Activated naive CD8-positive, alpha-beta T cell treated with anti-CD3 and anti-CD28 coated beads for 36 hours (primary cell): ENCODE measurements at regions not wholly inside any gene's neighbourhood (a gene's known extent, or its start where the extent isn't known, plus 50 kb on each side); places are given as distances from the start of the nearest gene placed in this dataset.

Experiments used
- DNase-seq: peaks from one replicate; pipeline ENCODE4 v3.0.0; 2021
- H3K27ac Mint-ChIP-seq: one replicate; pipeline ENCODE4 v1.8.0; 2022; ENCODE audit warnings: mild to moderate bottlenecking, moderate library complexity, mixed read lengths
- H3K27me3 Mint-ChIP-seq: one replicate; pipeline ENCODE4 v1.8.0; 2022; ENCODE audit warnings: mild to moderate bottlenecking, mixed read lengths
- H3K36me3 Mint-ChIP-seq: one replicate; pipeline ENCODE4 v1.8.0; 2021; ENCODE audit warnings: mild to moderate bottlenecking, mixed read lengths
- H3K4me1 Mint-ChIP-seq: one replicate; pipeline ENCODE4 v1.8.0; 2021; ENCODE audit warnings: mixed read lengths
- H3K4me3 Mint-ChIP-seq: one replicate; pipeline ENCODE4 v1.8.0; 2022; ENCODE audit warnings: mild to moderate bottlenecking, moderate library complexity, mixed read lengths
- H3K9me3 Mint-ChIP-seq: one replicate; pipeline ENCODE4 v1.8.0; 2022; ENCODE audit warnings: mixed read lengths

DNA sequence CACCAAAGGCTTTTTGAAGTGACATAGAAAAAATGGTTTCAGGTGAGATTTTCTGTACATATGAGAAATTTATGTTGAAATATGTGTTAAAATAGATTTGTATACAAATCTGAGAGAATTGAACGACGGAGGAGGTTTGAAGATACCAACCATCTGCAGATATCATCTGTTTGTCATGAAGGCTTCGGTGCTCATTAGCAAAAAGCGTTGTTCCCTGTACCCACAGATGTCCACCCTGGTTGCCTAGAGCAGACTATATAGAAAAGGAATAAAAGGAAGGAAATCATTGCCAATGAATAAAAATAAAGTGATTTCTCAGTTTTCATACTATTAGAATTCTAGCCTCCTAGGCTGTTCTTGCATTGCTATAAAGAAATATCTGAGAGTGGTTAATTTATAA, 2262.8 kb upstream of the ACO1 start:
- H3K4me1 Mint-ChIP-seq, result no peaks in the 10 kb centered on the region
- no peaks in the 10 kb centered on the region for H3K36me3 Mint-ChIP-seq
- DNase-seq, result no peak
- H3K27me3 Mint-ChIP-seq, result no peaks in the 10 kb centered on the region
- H3K4me3 Mint-ChIP-seq, result no peak overlapping the region
- H3K9me3 Mint-ChIP-seq, result no peaks in the 10 kb centered on the region
- H3K27ac Mint-ChIP-seq, result no peak overlapping the region

DNA sequence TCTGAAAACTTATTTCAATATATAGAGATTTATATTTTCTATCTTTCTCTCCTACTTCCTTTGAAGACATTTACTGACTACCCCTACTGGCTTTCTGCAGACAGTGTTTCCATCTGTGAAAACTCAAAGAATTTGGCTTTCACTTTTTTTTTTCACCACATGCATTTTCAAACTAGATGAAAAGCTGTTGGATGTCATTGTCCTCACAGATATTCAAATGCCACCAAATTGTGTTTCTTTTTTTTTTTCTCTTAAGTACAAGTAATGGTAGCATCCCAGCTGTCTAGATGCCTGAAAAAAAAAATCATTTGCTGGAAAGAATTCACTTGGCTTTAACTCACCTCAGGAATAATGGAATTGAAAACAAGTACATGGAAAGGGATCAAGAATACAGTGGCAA, 2258.6 kb upstream of the ACO1 start:
- Mint-ChIP-seq H3K36me3 (no peaks in the 10 kb centered on the region), H3K9me3 (no peaks in the 10 kb centered on the region), H3K4me3 (no peak overlapping the region), H3K27ac (no peak overlapping the region), H3K4me1 (no peaks in the 10 kb centered on the region), H3K27me3 (no peaks in the 10 kb centered on the region)
- no peak for DNase-seq

DNA sequence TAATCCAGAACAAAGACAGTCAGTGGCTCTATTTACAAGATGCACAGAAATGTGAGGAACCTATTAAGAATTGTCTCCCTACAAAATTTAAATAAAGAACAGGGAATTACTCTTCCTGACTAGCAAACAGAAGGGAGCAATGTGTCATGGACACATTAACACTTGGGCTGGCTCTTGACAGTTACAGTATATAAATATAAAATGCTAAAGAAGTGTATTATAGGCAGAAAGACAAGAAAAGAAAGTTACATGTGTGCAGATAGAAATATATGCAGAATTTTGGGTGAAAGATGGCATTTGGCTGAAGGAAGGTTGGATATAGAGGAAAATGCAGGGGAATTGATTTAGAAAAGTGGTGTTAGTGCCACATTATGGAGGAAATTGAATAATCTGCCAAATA, 2257.1 kb upstream of the ACO1 start:
- no peaks in the 10 kb centered on the region for H3K4me1 Mint-ChIP-seq
- H3K36me3 Mint-ChIP-seq, result no peaks in the 10 kb centered on the region
- DNase-seq, result no peak
- no peaks in the 10 kb centered on the region for H3K9me3 Mint-ChIP-seq
- H3K27ac Mint-ChIP-seq, result no peak overlapping the region
- no peak overlapping the region for H3K4me3 Mint-ChIP-seq
- no peaks in the 10 kb centered on the region for H3K27me3 Mint-ChIP-seq

DNA sequence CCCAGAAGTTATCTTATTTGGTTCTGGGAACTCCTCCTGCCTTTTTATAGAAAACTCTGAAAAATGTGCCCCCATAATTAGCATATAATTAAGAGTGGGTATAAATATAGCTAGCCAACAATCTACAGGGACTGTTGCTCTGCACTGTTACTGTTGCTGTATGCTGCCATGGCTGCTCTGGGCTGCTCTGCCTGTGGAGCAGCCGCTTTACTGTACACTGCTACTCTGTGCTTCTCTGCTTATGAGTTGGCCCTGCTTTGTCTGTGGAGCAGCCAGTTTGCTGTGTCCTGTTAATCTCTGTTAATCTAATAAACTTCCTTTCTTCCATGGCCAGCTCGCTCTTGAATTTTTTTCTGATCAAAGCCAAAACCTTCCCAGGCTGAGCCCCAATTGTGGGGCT, 2244.0 kb upstream of the ACO1 start:
- Mint-ChIP-seq H3K27me3 (no peaks in the 10 kb centered on the region), H3K9me3 (peaks cover 6% of the 10 kb centered on the region), H3K27ac (no peak overlapping the region), H3K4me1 (no peaks in the 10 kb centered on the region), H3K4me3 (no peak overlapping the region), H3K36me3 (no peaks in the 10 kb centered on the region)
- DNase-seq, result no peak

DNA sequence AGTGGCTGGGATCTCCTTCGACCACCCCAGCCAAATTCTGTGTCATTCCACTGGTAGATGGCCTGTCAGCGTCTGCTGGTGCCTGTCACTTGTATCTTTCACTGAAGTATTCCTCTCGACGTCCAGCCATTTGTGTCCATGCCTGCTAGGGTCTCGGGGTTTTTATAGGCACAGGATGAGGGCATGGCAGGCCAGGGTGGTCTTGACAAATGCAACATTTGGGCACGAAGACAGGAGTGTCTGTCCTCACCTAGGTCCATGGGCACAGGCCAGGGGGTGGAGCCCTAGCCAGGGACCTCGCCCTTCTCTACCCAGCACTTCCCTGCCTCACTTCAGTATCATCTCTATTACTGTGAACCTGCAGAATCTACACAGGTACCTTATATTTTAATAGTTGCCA, 2223.9 kb upstream of the ACO1 start:
- Mint-ChIP-seq H3K27me3 (no peaks in the 10 kb centered on the region), H3K36me3 (no peaks in the 10 kb centered on the region), H3K27ac (no peak overlapping the region), H3K4me3 (no peak overlapping the region), H3K4me1 (no peaks in the 10 kb centered on the region), H3K9me3 (peaks cover 2% of the 10 kb centered on the region)
- no peak for DNase-seq

DNA sequence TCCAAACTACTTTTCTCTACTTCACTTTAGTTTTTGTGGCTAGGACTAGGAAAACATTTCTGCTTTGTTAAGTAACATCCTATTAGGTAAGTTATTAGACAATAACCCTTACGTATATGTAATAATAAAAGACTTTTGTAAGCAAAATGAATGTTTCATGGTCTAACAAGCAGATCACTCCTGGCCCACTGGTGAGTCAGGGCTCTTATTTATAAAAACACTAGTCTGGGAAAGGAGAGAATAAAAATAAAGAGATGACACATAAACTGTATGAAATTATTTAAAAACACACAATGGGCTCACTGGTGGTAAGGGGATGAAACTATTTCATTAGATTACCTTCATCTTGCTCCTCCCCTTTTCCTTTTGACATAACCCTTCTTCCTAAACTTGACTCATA, 2212.2 kb upstream of the ACO1 start:
- Mint-ChIP-seq H3K27ac (no peak overlapping the region), H3K4me3 (no peak overlapping the region), H3K4me1 (no peaks in the 10 kb centered on the region), H3K36me3 (no peaks in the 10 kb centered on the region), H3K9me3 (peaks cover 3% of the 10 kb centered on the region), H3K27me3 (no peaks in the 10 kb centered on the region)
- DNase-seq, result no peak

DNA sequence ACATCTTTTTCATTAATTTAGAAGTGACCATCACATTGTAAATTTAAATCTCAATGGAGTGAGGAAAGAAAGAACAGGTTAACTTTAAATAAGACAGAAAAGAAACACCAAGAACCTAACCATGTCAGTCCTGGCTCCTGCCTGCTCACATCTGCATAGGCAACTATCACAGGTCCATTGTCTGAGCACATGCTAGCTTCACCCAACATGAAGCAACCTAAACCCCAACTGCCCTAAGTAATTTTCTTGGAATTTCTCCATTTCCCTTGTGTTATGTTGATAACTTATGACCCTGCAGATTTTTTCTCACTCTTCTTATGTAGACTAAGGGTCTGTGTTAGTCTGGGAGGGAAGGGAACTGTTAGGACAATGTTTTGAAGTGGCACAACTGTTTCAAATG, 2205.8 kb upstream of the ACO1 start:
- H3K27ac Mint-ChIP-seq, result no peak overlapping the region
- H3K9me3 Mint-ChIP-seq, result no peaks in the 10 kb centered on the region
- no peak for DNase-seq
- no peak overlapping the region for H3K4me3 Mint-ChIP-seq
- H3K27me3 Mint-ChIP-seq, result no peaks in the 10 kb centered on the region
- H3K36me3 Mint-ChIP-seq, result no peaks in the 10 kb centered on the region
- H3K4me1 Mint-ChIP-seq, result no peaks in the 10 kb centered on the region

DNA sequence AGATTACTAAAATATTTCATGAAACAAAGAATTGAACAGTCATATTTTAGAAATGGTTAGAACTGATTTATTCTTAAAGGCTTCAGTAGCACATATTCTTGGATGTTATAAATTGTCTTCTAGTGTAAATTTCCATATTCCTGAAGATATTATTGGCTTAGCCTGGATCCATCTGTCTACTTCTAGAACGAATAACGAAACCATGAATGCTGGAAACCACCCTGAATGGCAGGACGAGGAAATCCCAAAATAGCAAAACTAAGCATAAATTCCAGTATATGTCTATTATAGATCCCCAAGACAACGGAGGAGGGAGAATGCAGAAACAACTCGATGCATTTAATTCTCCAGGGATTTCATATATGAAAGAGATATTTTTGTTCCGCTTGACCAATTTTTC, 2191.0 kb upstream of the ACO1 start:
- H3K27ac Mint-ChIP-seq, result no peak overlapping the region
- H3K27me3 Mint-ChIP-seq, result no peaks in the 10 kb centered on the region
- no peak overlapping the region for H3K4me3 Mint-ChIP-seq
- H3K4me1 Mint-ChIP-seq, result no peaks in the 10 kb centered on the region
- peaks cover 9% of the 10 kb centered on the region for H3K9me3 Mint-ChIP-seq
- DNase-seq, result no peak
- H3K36me3 Mint-ChIP-seq, result no peaks in the 10 kb centered on the region

DNA sequence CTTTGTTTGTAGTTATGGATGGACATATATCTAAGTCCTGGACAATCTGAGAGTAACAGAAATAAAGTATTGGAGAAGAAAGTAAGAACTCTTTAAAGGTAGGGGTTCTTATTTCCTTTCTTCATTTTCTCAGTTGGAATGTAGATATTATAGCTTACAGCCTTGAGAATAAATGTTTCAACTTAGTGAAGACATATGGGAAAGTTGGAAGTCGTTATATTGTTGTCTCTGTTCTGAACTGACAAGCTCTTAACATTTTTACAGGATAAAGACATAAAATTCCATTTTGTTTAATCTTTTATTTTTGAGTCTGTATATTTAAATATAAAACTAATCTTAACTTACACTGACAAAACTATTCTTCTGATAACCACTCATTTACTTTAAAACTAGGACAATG, 2187.5 kb upstream of the ACO1 start:
- DNase-seq, result no peak
- Mint-ChIP-seq H3K4me3 (no peak overlapping the region), H3K4me1 (no peaks in the 10 kb centered on the region), H3K27ac (no peak overlapping the region), H3K27me3 (no peaks in the 10 kb centered on the region), H3K9me3 (peaks cover 6% of the 10 kb centered on the region), H3K36me3 (no peaks in the 10 kb centered on the region)

DNA sequence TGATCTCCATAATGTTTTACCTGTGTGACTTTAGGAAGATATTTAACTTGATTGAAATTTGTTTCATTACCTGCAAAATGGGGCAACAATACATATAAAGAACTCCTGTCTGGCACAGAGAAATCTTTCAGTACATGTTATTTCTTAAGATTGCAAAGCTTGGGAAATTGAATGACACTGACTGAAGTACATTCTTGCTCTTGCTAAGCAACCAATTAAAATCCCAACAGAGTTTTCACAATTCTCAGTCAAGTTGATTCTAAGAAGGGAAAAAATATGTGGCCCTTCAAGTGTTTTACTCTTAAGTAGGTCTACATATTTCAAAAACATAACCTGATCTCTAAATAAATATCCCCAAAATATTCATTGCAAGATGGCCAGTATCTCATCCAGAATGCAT, 2187.0 kb upstream of the ACO1 start:
- H3K36me3 Mint-ChIP-seq, result no peaks in the 10 kb centered on the region
- no peak overlapping the region for H3K4me3 Mint-ChIP-seq
- no peaks in the 10 kb centered on the region for H3K4me1 Mint-ChIP-seq
- no peak for DNase-seq
- H3K9me3 Mint-ChIP-seq, result peaks cover 6% of the 10 kb centered on the region
- H3K27me3 Mint-ChIP-seq, result no peaks in the 10 kb centered on the region
- H3K27ac Mint-ChIP-seq, result no peak overlapping the region

DNA sequence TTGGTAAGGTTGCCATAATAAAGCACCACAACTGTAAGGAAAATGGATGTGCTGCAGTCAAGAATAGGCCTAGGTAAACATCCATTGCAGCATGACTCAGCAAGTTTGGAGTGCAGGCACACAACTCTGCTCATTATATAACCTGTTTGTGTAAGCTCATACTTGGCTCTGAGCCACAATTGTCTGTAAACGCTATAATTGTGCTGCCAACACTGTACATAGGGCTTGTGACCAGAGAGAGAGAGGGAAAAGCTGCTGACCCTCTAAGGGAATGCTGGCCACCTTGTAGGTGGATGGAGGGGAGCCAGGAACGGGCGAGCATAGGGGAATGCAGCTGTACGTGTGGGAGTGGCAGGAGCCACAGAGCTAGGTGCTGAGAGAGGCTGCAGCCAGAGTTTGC, 2186.5 kb upstream of the ACO1 start:
- no peak for DNase-seq
- H3K9me3 Mint-ChIP-seq, result peaks cover 6% of the 10 kb centered on the region

DNA sequence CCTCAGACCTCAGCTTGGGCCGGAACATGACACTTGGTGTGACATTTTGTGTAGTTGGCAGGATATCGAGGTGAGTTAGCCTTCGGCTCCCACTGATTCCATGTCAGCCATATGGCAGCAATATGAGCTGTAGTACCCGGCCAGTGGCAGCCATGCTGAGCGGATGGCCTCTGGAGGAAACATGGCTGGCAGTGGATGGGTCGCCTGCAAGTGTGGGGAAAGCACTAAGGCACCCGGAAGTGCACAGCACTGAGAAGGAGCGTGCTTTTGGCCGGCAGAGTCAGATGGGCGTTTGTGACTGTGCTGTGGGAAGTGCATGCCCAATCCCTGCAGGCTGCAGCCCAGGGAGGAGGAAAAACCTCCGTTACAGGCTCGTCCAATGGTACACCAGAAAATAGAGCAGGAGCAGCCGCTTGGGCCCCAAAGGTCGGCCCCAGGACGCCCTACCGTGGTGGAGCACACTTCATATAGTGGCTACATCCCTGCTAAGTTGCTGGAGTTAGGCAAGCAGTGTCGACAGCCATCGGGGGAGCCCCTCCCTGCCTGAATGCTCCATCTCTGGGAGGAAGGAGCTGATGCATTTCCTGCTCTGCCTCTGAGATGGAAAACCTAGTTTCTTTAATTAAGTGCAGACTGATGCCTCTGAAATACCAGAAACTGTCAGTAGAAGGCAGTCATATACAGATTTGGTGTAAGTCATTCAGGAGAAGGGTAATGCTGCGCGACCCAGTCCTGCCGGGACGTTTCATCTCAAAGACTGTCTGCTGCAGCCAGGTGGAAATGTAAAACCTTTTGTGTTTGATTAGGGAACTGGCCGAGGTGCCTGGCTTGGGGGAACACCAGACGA, 2185.8 kb upstream of the ACO1 start:
- Mint-ChIP-seq H3K36me3 (no peaks in the 10 kb centered on the region), H3K4me1 (no peaks in the 10 kb centered on the region), H3K9me3 (peaks cover 8% of the 10 kb centered on the region), H3K27ac (no peak overlapping the region), H3K27me3 (no peaks in the 10 kb centered on the region), H3K4me3 (no peak overlapping the region)
- DNase-seq, result no peak

More for the DNA sequence above, 2186.5 kb upstream of the ACO1 start:
- H3K27me3 Mint-ChIP-seq, result no peaks in the 10 kb centered on the region
- H3K4me1 Mint-ChIP-seq, result no peaks in the 10 kb centered on the region
- H3K27ac Mint-ChIP-seq, result no peak overlapping the region
- H3K36me3 Mint-ChIP-seq, result no peaks in the 10 kb centered on the region
- H3K4me3 Mint-ChIP-seq, result no peak overlapping the region

DNA sequence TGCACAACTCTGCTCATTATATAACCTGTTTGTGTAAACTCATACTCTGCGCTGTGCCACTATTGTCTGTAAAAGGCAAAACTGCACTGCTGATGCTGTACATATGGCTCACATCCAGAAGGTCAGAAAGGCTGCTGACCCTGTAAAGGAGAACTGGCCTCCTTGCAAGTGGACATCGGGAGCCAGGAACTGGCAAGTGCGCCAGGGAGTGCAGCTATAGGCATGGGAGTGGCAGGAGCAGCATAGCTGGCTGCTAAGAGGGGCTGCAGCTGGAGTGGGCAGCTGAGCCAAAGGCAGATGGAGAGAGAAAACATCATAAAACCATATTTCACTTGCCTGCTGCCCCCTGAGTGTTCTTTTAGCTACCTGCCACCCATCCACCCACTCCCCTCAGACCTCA, 2183.4 kb upstream of the ACO1 start:
- Mint-ChIP-seq H3K9me3 (peaks cover 8% of the 10 kb centered on the region), H3K36me3 (no peaks in the 10 kb centered on the region), H3K4me1 (no peaks in the 10 kb centered on the region), H3K27me3 (no peaks in the 10 kb centered on the region), H3K27ac (no peak overlapping the region), H3K4me3 (no peak overlapping the region)
- no peak for DNase-seq

DNA sequence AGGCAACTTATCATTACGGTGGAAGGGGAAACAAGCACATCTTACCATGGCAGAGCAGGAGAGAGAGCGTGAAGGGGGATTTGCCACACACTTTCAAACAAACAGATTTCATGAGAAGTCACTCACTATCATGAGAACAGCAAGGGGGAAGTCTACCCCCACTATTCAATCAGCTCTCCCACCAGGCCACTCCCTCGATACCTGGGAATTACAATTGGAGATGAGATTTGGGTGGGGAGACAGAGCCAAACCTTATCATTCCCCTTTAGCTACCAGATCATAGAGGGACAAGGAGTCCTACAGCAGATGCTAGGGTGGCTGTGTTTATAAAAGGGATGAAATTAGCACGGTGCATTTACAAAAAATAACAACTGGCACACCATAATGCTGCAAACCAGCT, 2149.4 kb upstream of the ACO1 start:
- no peak overlapping the region for H3K27ac Mint-ChIP-seq
- H3K9me3 Mint-ChIP-seq, result no peaks in the 10 kb centered on the region
- DNase-seq, result no peak
- H3K4me1 Mint-ChIP-seq, result no peaks in the 10 kb centered on the region
- H3K27me3 Mint-ChIP-seq, result no peaks in the 10 kb centered on the region
- H3K4me3 Mint-ChIP-seq, result no peak overlapping the region
- H3K36me3 Mint-ChIP-seq, result no peaks in the 10 kb centered on the region

DNA sequence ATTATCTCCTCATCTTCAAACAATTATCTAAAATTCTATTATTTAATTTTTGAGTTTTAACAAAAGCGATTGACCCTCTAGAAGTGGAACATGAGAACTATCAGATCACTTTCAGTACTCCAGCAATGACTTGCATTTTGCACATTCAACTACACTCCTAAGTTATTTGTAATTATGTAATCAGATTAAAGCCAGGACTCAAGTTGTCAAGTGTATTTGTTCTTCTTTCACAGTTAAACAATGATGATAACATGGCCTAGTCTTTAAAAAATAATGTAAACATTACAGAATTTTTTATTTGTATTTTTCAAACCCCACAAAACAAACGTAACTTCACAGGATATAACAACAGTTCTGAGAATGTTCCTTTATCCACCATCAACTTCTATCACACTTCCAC, 2148.9 kb upstream of the ACO1 start:
- no peaks in the 10 kb centered on the region for H3K4me1 Mint-ChIP-seq

DNA sequence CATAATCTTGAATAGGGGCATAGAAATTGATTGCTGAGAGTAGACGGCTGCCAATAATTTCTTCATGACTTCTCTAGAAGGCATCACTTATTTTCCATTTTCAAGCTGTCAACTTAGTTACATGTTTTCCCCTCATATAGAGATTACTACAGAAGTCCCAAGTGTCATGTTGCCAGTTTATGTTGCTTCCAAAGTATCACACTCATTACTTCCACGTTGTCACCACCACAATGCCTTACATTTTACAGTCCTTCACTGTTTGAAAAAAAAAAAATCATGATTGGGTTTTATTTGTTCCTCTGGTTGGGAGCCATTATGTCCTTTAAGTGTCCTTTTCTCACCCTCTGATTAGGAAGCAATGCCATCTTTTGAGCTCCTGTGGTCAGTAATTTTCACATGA, 2144.6 kb upstream of the ACO1 start:
- no peak for DNase-seq
- Mint-ChIP-seq H3K4me3 (no peak overlapping the region), H3K4me1 (no peaks in the 10 kb centered on the region), H3K36me3 (no peaks in the 10 kb centered on the region), H3K27me3 (no peaks in the 10 kb centered on the region), H3K9me3 (no peaks in the 10 kb centered on the region), H3K27ac (no peak overlapping the region)

More for the DNA sequence above, 2148.9 kb upstream of the ACO1 start:
- H3K36me3 Mint-ChIP-seq, result no peaks in the 10 kb centered on the region
- H3K4me3 Mint-ChIP-seq, result no peak overlapping the region
- no peaks in the 10 kb centered on the region for H3K27me3 Mint-ChIP-seq
- DNase-seq, result no peak
- H3K27ac Mint-ChIP-seq, result no peak overlapping the region
- H3K9me3 Mint-ChIP-seq, result no peaks in the 10 kb centered on the region
